ENCODE measurements at regions not wholly inside any gene's neighbourhood (a gene's known extent, or its start where the extent isn't known, plus 50 kb on each side); places are given as distances from the start of the nearest gene placed in this dataset.
A peak's percentile ranks its signal among the peaks of the same experiment; 100 is the strongest.

DNA sequence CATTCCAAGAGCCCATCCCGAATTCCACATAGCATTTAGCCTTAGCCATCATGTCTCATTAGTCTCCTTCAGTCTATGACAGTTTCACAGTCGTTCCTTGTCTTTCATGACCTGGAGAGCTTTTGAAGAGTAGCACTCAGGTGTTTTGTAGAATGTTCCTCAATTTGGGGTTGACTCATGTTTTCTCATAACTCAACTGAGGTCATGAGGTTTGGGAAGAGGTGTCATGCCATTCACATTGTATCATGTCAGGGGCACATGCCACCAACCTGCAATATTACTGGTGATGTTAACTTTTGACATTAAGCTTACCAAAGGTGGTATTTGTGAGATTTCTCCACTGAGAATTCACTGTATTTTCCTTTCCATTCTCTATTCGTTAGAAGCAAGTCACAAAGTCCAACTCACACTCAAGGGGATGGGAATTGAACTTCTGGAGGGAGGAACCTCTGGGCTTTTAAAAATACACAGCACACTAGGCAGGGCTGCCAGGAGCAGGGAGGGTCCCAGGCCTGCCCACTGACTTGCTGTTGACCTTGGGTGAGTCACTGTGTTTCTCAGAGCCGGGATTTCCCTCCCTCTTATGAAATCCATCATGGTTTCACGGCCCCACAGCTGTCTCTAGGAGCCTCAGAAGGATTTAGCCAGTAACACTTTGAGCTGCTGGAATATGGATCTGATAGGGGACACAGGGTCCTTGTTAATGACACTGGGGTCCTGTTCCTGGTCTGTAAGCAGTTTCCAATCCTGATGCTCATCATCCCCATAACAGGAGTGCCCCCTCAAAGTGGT, 74.4 kb upstream of the TCF7L2 start:
- Histone ChIP-seq H3K4me3 (ENCODE audit: low read depth, low read length) (no peak overlapping the region), H3K27ac (ENCODE audit: low read depth, low read length) (peak overlapping the region; percentile 49), H3K9me3 (ENCODE audit: control insufficient read depth, insufficient read depth, low read length) (no peaks in the 10 kb centered on the region), H3K27me3 (ENCODE audit: control insufficient read depth, insufficient read depth, low read length) (no peaks in the 10 kb centered on the region)
- POLR2A ChIA-PET: interaction anchor here (0.6 kb wide), 2 partner anchors 81 to 184 kb away, joined by 12 to 17 read pairs; no protein-coding TSS in a partner anchor
- peak; percentile 34 for DNase-seq (ENCODE audit: low read depth, low spot score)
- TF ChIP-seq, protein P1, sequence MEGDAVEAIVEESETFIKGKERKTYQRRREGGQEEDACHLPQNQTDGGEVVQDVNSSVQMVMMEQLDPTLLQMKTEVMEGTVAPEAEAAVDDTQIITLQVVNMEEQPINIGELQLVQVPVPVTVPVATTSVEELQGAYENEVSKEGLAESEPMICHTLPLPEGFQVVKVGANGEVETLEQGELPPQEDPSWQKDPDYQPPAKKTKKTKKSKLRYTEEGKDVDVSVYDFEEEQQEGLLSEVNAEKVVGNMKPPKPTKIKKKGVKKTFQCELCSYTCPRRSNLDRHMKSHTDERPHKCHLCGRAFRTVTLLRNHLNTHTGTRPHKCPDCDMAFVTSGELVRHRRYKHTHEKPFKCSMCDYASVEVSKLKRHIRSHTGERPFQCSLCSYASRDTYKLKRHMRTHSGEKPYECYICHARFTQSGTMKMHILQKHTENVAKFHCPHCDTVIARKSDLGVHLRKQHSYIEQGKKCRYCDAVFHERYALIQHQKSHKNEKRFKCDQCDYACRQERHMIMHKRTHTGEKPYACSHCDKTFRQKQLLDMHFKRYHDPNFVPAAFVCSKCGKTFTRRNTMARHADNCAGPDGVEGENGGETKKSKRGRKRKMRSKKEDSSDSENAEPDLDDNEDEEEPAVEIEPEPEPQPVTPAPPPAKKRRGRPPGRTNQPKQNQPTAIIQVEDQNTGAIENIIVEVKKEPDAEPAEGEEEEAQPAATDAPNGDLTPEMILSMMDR (IDR thresholded peaks at IDR 0.05; ENCODE audit: low read depth, low read length): no peak
- CTCF ChIA-PET: no interaction called here

DNA sequence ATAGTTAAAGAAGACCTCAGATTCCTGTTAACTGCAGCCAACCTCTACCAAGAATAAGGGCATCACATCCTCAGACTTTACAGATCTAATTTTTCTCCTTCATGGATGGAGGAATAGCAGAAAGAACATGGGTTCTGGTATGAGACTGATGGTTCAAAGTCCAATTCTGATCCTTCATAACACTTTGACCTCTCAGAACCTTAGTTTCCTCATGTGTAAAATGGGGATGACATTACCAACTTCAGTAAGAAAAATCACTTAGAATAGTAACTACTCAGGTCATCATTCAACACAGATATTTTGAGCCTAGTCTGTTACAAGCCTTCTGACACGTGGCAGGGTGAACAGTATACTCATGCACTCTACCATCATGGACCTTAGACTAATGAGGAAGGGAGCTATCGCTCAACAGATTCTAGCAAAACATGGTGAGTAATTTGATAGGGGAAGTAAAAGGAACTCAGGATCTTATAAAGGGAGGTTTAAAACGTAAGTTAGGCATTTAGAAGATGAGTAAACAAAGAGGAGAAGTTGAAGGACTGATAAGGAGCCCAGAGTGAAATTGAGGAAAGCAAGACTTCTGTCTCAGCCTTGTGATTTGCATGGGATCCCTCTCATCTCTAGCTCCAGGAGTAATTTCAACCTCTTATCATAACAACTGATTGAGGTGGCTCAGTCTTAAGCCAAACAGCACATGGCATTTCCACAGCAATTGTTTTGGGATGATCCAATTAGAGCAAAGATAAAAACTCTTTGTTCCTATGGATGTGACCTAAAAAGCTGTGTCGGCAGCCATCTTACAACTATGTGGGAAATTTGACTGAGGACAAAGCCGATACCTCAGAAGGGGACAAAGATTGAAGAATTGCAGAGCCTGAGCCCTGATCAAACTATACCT, 69.2 kb upstream of the TCF7L2 start:
- Histone ChIP-seq H3K27me3 (ENCODE audit: control insufficient read depth, insufficient read depth, low read length) (peaks cover 7% of the 10 kb centered on the region), H3K9me3 (ENCODE audit: control insufficient read depth, insufficient read depth, low read length) (no peaks in the 10 kb centered on the region), H3K27ac (ENCODE audit: low read depth, low read length) (no peak overlapping the region), H3K4me3 (ENCODE audit: low read depth, low read length) (no peak overlapping the region)
- POLR2A ChIA-PET: no interaction called here
- TF ChIP-seq, protein P1 (IDR thresholded peaks at IDR 0.05; ENCODE audit: low read depth, low read length): no peak
- CTCF ChIA-PET: interaction anchor here (0.5 to 0.8 kb wide), 2 partner anchors 160 to 247 kb away, joined by 3 read pairs; no protein-coding TSS in a partner anchor
- DNase-seq (ENCODE audit: low read depth, low spot score): no peak

DNA sequence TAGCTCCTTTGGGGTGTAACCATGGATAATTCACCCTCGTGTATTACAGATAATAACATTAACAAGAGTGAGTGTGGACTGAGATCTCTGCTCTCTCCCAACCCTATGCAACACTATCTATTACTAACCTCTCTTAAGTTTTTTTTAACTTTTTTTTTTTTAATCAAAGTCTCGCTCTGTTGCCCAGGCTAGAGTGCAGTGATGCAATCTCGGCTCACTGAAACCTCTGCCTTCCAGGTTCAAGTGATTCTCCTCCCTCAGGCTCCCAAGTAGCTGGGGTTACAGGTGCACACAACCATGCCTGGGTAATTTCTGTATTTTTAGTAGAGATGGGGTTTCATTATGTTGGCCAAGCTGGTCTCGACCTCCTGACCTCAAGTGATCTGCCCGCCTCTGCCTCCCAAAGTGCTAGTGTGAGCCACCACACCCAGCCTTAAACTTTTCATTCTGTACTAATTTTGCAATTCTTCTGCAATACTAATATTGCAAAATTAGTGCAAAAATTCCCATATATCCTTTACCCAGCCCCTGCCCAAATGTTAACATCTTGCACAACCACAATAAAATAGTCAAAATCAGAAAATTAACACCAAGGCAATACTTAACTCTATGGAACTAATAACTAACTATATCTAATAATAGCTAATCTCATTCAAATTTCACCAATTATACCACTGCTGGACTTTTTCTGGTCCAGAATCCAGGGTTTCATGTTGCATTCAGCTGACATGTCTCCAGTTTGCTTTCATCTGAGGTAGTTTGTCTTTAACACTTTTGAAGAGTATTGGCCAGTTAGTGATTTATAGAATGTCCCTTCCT, 66.5 kb upstream of the TCF7L2 start:
- no peak for DNase-seq (ENCODE audit: low read depth, low spot score)
- POLR2A ChIA-PET: no interaction called here
- Histone ChIP-seq H3K4me3 (ENCODE audit: low read depth, low read length) (no peak overlapping the region), H3K9me3 (ENCODE audit: control insufficient read depth, insufficient read depth, low read length) (no peaks in the 10 kb centered on the region), H3K27me3 (ENCODE audit: control insufficient read depth, insufficient read depth, low read length) (peaks cover 12% of the 10 kb centered on the region), H3K27ac (ENCODE audit: low read depth, low read length) (no peak overlapping the region)
- TF ChIP-seq, protein P1 (IDR thresholded peaks at IDR 0.05; ENCODE audit: low read depth, low read length): no peak
- CTCF ChIA-PET: no interaction called here

DNA sequence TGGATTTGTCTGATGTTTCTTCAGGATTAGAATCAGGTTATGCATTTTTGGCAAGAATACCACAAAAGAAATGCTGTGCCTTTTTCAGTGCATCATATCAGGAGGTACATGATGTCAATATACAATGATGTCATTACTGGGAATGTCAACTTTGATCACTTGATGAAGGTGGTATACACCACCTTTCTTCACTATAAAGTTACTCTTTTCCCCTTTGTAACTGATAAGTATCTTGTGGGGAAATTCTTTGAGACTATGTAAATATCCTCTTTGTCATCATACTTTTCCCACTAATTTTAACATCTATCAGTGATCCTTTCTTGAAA, 65.9 kb upstream of the TCF7L2 start:
- DNase-seq (ENCODE audit: low read depth, low spot score): no peak
- H3K4me3 ChIP-seq (ENCODE audit: low read depth, low read length): no peak overlapping the region
- TF ChIP-seq, protein P1 (IDR thresholded peaks at IDR 0.05; ENCODE audit: low read depth, low read length): no peak
- ChIA-PET POLR2A (no interaction called here), CTCF (no interaction called here)
- H3K27ac ChIP-seq (ENCODE audit: low read depth, low read length): no peak overlapping the region
- H3K27me3 ChIP-seq (ENCODE audit: control insufficient read depth, insufficient read depth, low read length): peaks cover 13% of the 10 kb centered on the region
- no peaks in the 10 kb centered on the region for H3K9me3 ChIP-seq (ENCODE audit: control insufficient read depth, insufficient read depth, low read length)

Data from AG04450 (cell line).